Gastroesophageal sphincter (tissue), 3 donors: ENCODE measurements at regions not wholly inside any gene's neighbourhood (a gene's known extent, or its start where the extent isn't known, plus 50 kb on each side); places are given as distances from the start of the nearest gene placed in this dataset.

Source experiments
- CTCF ChIP-seq, 4 experiments: fragments of 200-600 bp in 2 of 4; fragments of 450-650 bp in 2 of 4; sonication (generic) in 1 of 4; IDR thresholded peaks; one replicate each; pipeline ENCODE4 v1.5.1; 2017 to 2019; ENCODE audit warnings: antibody characterized with exemption in 4 of 4, mild to moderate bottlenecking in 2 of 4, moderate library complexity in 2 of 4
- EP300 ChIP-seq: sonication (generic); formaldehyde crosslinking; IDR thresholded peaks from one replicate; pipeline ENCODE4 v1.6.1; 2017; ENCODE audit warnings: antibody characterized with exemption, mild to moderate bottlenecking
- POLR2A ChIP-seq, 2 donors: fragments of 450-650 bp; IDR thresholded peaks; one replicate each; pipeline ENCODE4 v1.6.1; 2017; ENCODE audit warnings: antibody characterized with exemption in 2 of 2, mild to moderate bottlenecking in 2 of 2, moderate library complexity in 1 of 2
- POLR2AphosphoS5 ChIP-seq: sonication (generic); formaldehyde crosslinking; IDR thresholded peaks from one replicate; pipeline ENCODE4 v1.6.1; 2017; ENCODE audit warnings: antibody characterized with exemption

GRCh38 chr14:94863366-94863765 lies 93.5 kb upstream of the GSC start:
- TF ChIP-seq POLR2A (IDR thresholded peaks at IDR 0.05) (no peak), CTCF (IDR thresholded peaks at IDR 0.05) (no peak), POLR2AphosphoS5 (no peak), EP300 (no peak)
